C4-2B (cell line): ENCODE measurements at regions not wholly inside any gene's neighbourhood (a gene's known extent, or its start where the extent isn't known, plus 50 kb on each side); places are given as distances from the start of the nearest gene placed in this dataset.

ENCODE experiments used
- H3K27ac ChIP-seq: fragments of 450-650 bp; 2 replicates; pipeline ENCODE4 v1.5.1; 2017
- CTCF ChIP-seq: fragments of 450-650 bp; conservative IDR thresholded peaks from 2 replicates; pipeline ENCODE4 v1.5.1; 2017; ENCODE audit warnings: mild to moderate bottlenecking
- ZFX ChIP-seq: fragments of 450-650 bp; IDR thresholded peaks from 2 replicates; pipeline ENCODE4 v1.6.1; 2017

- TF ChIP-seq ZFX (no peak), CTCF (no peak)
- no peak overlapping the region for H3K27ac ChIP-seq
These were observed 274.9 kb upstream of the DNAJC19 start for GRCh38 chr3:181264486-181264885.

GRCh38 chr3:181253796-181254195 lies 264.3 kb upstream of the DNAJC19 start:
- H3K27ac ChIP-seq: no peak overlapping the region
- TF ChIP-seq CTCF (no peak), ZFX (no peak)

GRCh38 chr3:181252631-181253030 lies 263.1 kb upstream of the DNAJC19 start:
- no peak overlapping the region for H3K27ac ChIP-seq
- TF ChIP-seq ZFX (no peak), CTCF (no peak)

GRCh38 chr3:181250714-181251113 lies 261.2 kb upstream of the DNAJC19 start:
- no peak for TF ChIP-seq ZFX
- TF ChIP-seq CTCF: no peak
- H3K27ac ChIP-seq: no peak overlapping the region

GRCh38 chr3:181239441-181239840 lies 249.9 kb upstream of the DNAJC19 start:
- H3K27ac ChIP-seq: no peak overlapping the region
- TF ChIP-seq ZFX: no peak
- TF ChIP-seq CTCF: no peak

GRCh38 chr3:181230258-181230657 lies 240.7 kb upstream of the DNAJC19 start:
- TF ChIP-seq CTCF: no peak
- TF ChIP-seq ZFX: no peak
- no peak overlapping the region for H3K27ac ChIP-seq

- no peak for TF ChIP-seq ZFX
- no peak for TF ChIP-seq CTCF
- no peak overlapping the region for H3K27ac ChIP-seq
These were observed 223.8 kb upstream of the DNAJC19 start for GRCh38 chr3:181213347-181213746.
